GM21786 (cell line): ENCODE measurements at regions not wholly inside any gene's neighbourhood (a gene's known extent, or its start where the extent isn't known, plus 50 kb on each side); places are given as distances from the start of the nearest gene placed in this dataset.

Experiments used
- ATAC-seq: cut with Tn5 transposase; IDR thresholded peaks from one replicate; pipeline ENCODE4 v1.9.1; 2021; ENCODE audit not compliant: unreplicated experiment

- ATAC-seq = no peak
Observed at GRCh38 chr13:105441051-105441750, 1094.3 kb downstream of the EFNB2 start.

GRCh38 chr13:105436943-105437342 lies 1098.5 kb downstream of the EFNB2 start:
- no peak for ATAC-seq

- no peak for ATAC-seq
Observed at GRCh38 chr13:105432438-105432837, 1103.0 kb downstream of the EFNB2 start.

- ATAC-seq = no peak
Observed at GRCh38 chr13:105428811-105429210, 1106.7 kb downstream of the EFNB2 start.

- ATAC-seq = no peak
Observed at GRCh38 chr13:105426441-105426840, 1109.0 kb downstream of the EFNB2 start.

- ATAC-seq = no peak
Observed at GRCh38 chr13:105414639-105415038, 1120.8 kb downstream of the EFNB2 start.

- ATAC-seq = no peak
Observed at GRCh38 chr13:105412171-105412570, 1123.3 kb downstream of the EFNB2 start.

- ATAC-seq = no peak
Observed at GRCh38 chr13:105410602-105411001, 1124.9 kb downstream of the EFNB2 start.

GRCh38 chr13:105406551-105406950 lies 1128.9 kb downstream of the EFNB2 start:
- no peak for ATAC-seq

- ATAC-seq = no peak
Observed at GRCh38 chr13:105403086-105403485, 1132.4 kb downstream of the EFNB2 start.

GRCh38 chr13:105395041-105395440 lies 1140.4 kb downstream of the EFNB2 start:
- no peak for ATAC-seq

GRCh38 chr13:105389373-105389772 lies 1146.1 kb downstream of the EFNB2 start:
- ATAC-seq = no peak

GRCh38 chr13:105377452-105377851 lies 1158.0 kb downstream of the EFNB2 start:
- no peak for ATAC-seq

GRCh38 chr13:105370011-105370650 lies 1165.3 kb downstream of the EFNB2 start:
- no peak for ATAC-seq

GRCh38 chr13:105368781-105369180 lies 1166.7 kb downstream of the EFNB2 start:
- no peak for ATAC-seq

GRCh38 chr13:105365831-105366230 lies 1169.6 kb downstream of the EFNB2 start:
- no peak for ATAC-seq

GRCh38 chr13:105365021-105365550 lies 1170.4 kb downstream of the EFNB2 start:
- ATAC-seq = no peak

GRCh38 chr13:105364191-105364590 lies 1171.3 kb downstream of the EFNB2 start:
- ATAC-seq = no peak

GRCh38 chr13:105363261-105364190 lies 1171.9 kb downstream of the EFNB2 start:
- no peak for ATAC-seq

- ATAC-seq = no peak
Observed at GRCh38 chr13:105353654-105354053, 1181.8 kb downstream of the EFNB2 start.

- ATAC-seq = no peak
Observed at GRCh38 chr13:105349082-105349723, 1186.3 kb downstream of the EFNB2 start.
